PC-3 (cell line): ENCODE measurements at regions not wholly inside any gene's neighbourhood (a gene's known extent, or its start where the extent isn't known, plus 50 kb on each side); places are given as distances from the start of the nearest gene placed in this dataset.

ENCODE experiments used
- ATAC-seq: fragments of 200-7000 bp; cut with Tn5 transposase; 2 replicates; pipeline ENCODE4 v1.9.1; 2020; ENCODE audit warnings: mild to moderate bottlenecking, moderate library complexity
- BruUV-seq: library from RNA; stranded (reverse); fragments of 400-500 nt; replicated peaks from 2 replicates; lab custom pipeline; 2021; lab: Mats Ljungman, UMichigan
- CTCF ChIA-PET: fragments of 300-600 bp; sonication (Branson Sonifier 250); formaldehyde crosslinking; loops from one replicate; lab custom pipeline; 2022; ENCODE audit warnings: antibody characterized with exemption; lab: Charles Lee
- POLR2A ChIA-PET: fragments of 300-600 bp; sonication (Branson Sonifier 250); formaldehyde crosslinking; loops from one replicate; lab custom pipeline; 2022; ENCODE audit warnings: antibody characterized with exemption; ENCODE audit not compliant: unreplicated experiment; lab: Charles Lee
- DNase-seq: peaks from one replicate; pipeline ENCODE4 v3.0.0-alpha.2; 2015
- H2AFZ ChIP-seq: fragments of 300-600 bp; sonication (generic); 2 replicates; pipeline ENCODE4 v1.6.0; 2016; ENCODE audit warnings: antibody characterized with exemption, low read length
- H3F3A ChIP-seq: fragments of 300-600 bp; sonication (generic); one replicate; pipeline ENCODE4 v1.6.0; 2017; ENCODE audit warnings: antibody characterized with exemption, low read length, control low read depth, mild to moderate bottlenecking; ENCODE audit not compliant: unreplicated experiment
- H3K27ac ChIP-seq: fragments of 300-600 bp; sonication (generic); 2 replicates; pipeline ENCODE4 v1.5.1; 2016; ENCODE audit warnings: mild to moderate bottlenecking, low read length
- H3K27me3 ChIP-seq: fragments of 300-600 bp; sonication (generic); 2 replicates; pipeline ENCODE4 v1.6.1; 2016; ENCODE audit warnings: low read length, mixed read lengths
- H3K36me3 ChIP-seq: fragments of 300-600 bp; sonication (generic); 2 replicates; pipeline ENCODE4 v1.6.1; 2016; ENCODE audit warnings: low read depth, mixed run types, low read length, mixed read lengths
- H3K4me1 ChIP-seq: fragments of 300-600 bp; sonication (generic); 2 replicates; pipeline ENCODE4 v1.5.1; 2016; ENCODE audit warnings: low read length; ENCODE audit not compliant: insufficient read depth
- H3K4me2 ChIP-seq: fragments of 300-600 bp; sonication (generic); 2 replicates; pipeline ENCODE4 v1.6.0; 2016; ENCODE audit warnings: low read length
- H3K4me3 ChIP-seq: fragments of 300-600 bp; sonication (generic); 2 replicates; pipeline ENCODE4 v1.5.1; 2016; ENCODE audit warnings: mild to moderate bottlenecking, low read length, mixed read lengths
- H3K79me2 ChIP-seq: fragments of 300-600 bp; sonication (generic); 2 replicates; pipeline ENCODE4 v1.6.1; 2017; ENCODE audit warnings: low read length, mixed read lengths
- H3K9ac ChIP-seq: fragments of 300-600 bp; sonication (generic); 2 replicates; pipeline ENCODE4 v1.6.0; 2016; ENCODE audit warnings: mild to moderate bottlenecking, low read length
- H3K9me2 ChIP-seq: fragments of 300-600 bp; sonication (generic); replicated peaks from 2 replicates; pipeline ENCODE4 v1.6.1; 2016; ENCODE audit warnings: mixed run types, low read length, mixed read lengths
- H3K9me3 ChIP-seq: fragments of 300-600 bp; sonication (generic); 2 replicates; pipeline ENCODE4 v1.6.1; 2016; ENCODE audit warnings: low read length, mixed read lengths
- H4K20me1 ChIP-seq: fragments of 300-600 bp; sonication (generic); 2 replicates; pipeline ENCODE4 v1.6.1; 2016; ENCODE audit warnings: low read length, mixed read lengths
- CTCF ChIP-seq: fragments of 300-600 bp; sonication (generic); conservative IDR thresholded peaks from 2 replicates; pipeline ENCODE4 v1.5.1; 2017; ENCODE audit warnings: antibody characterized with exemption, low read depth, mild to moderate bottlenecking, low read length
- EZH2 ChIP-seq: fragments of 300-600 bp; sonication (generic); IDR thresholded peaks from one replicate; pipeline ENCODE4 v1.6.1; 2017; ENCODE audit warnings: antibody characterized with exemption, mild to moderate bottlenecking, low read length; ENCODE audit not compliant: unreplicated experiment
- EZH2phosphoT487 ChIP-seq: fragments of 300-600 bp; sonication (generic); IDR thresholded peaks from 2 replicates; pipeline ENCODE4 v1.6.1; 2018; ENCODE audit warnings: mild to moderate bottlenecking, antibody characterized with exemption, low read length, borderline replicate concordance
- intact Hi-C: fragments of 100-400 bp; cut with micrococcal nuclease; formaldehyde crosslinking; loops from 2 replicates; pipeline ENCODE4 v1.9.0; 2023

- Histone ChIP-seq H3K27ac (no peak overlapping the region), H2AFZ (no peak overlapping the region), H3K9ac (no peak overlapping the region), H3K79me2 (no peaks in the 10 kb centered on the region), H4K20me1 (no peaks in the 10 kb centered on the region), H3F3A (no peaks in the 10 kb centered on the region), H3K27me3 (no peaks in the 10 kb centered on the region), H3K4me1 (no peaks in the 10 kb centered on the region), H3K9me2 (no peaks in the 10 kb centered on the region), H3K4me3 (no peak overlapping the region), H3K4me2 (no peak overlapping the region), H3K36me3 (no peaks in the 10 kb centered on the region), H3K9me3 (no peaks in the 10 kb centered on the region)
- intact Hi-C loops = no loop called here
- ATAC-seq (no peak), DNase-seq (no peak)
- TF ChIP-seq EZH2 (no peak), CTCF (no peak), EZH2phosphoT487 (no peak)
- ChIA-PET POLR2A (no interaction called here), CTCF (no interaction called here)
- no TSS peak for BruUV-seq
These were observed 120.5 kb upstream of the C1GALT1C1 start for GRCh38 chrX:120750381-120750780.

GRCh38 chrX:120749141-120749846, 119.4 kb upstream of the C1GALT1C1 start:
- no peak overlapping the region for H3K9ac ChIP-seq
- ChIA-PET CTCF (no interaction called here), POLR2A (no interaction called here)
- intact Hi-C loops = no loop called here
- ATAC-seq (no peak), DNase-seq (no peak)
- H3K4me1 ChIP-seq = no peaks in the 10 kb centered on the region
- no peaks in the 10 kb centered on the region for H3K27me3 ChIP-seq
- H3K4me3 ChIP-seq = no peak overlapping the region
- H3K36me3 ChIP-seq = no peaks in the 10 kb centered on the region
- H3K4me2 ChIP-seq = no peak overlapping the region
- no peaks in the 10 kb centered on the region for H3K9me2 ChIP-seq
- H3K27ac ChIP-seq = no peak overlapping the region
- no peaks in the 10 kb centered on the region for H4K20me1 ChIP-seq
- no peaks in the 10 kb centered on the region for H3K79me2 ChIP-seq
- H2AFZ ChIP-seq = no peak overlapping the region
- H3F3A ChIP-seq = no peaks in the 10 kb centered on the region
- no peaks in the 10 kb centered on the region for H3K9me3 ChIP-seq
- no TSS peak for BruUV-seq
- TF ChIP-seq EZH2 (no peak), EZH2phosphoT487 (no peak), CTCF (no peak)

GRCh38 chrX:120746153-120746552, 116.3 kb upstream of the C1GALT1C1 start:
- Histone ChIP-seq H3K4me1 (peaks cover 9% of the 10 kb centered on the region), H3F3A (no peaks in the 10 kb centered on the region), H3K36me3 (no peaks in the 10 kb centered on the region), H3K4me3 (no peak overlapping the region), H2AFZ (no peak overlapping the region), H3K79me2 (no peaks in the 10 kb centered on the region), H4K20me1 (no peaks in the 10 kb centered on the region), H3K9me3 (no peaks in the 10 kb centered on the region), H3K9me2 (no peaks in the 10 kb centered on the region), H3K9ac (no peak overlapping the region), H3K4me2 (no peak overlapping the region), H3K27me3 (no peaks in the 10 kb centered on the region), H3K27ac (no peak overlapping the region)
- intact Hi-C loops = no loop called here
- ChIA-PET CTCF (no interaction called here), POLR2A (interaction anchor here (0.6 kb wide), 1 partner anchor 260 kb away, joined by 7 read pairs; no protein-coding TSS in a partner anchor)
- DNase-seq (no peak), ATAC-seq (no peak)
- TF ChIP-seq EZH2phosphoT487 (no peak), CTCF (no peak)
- BruUV-seq = no TSS peak
